A549 (cell line): ENCODE measurements at regions not wholly inside any gene's neighbourhood (a gene's known extent, or its start where the extent isn't known, plus 50 kb on each side); places are given as distances from the start of the nearest gene placed in this dataset.
"Not testable (repeated sequence)": the region's sequence is repeated elsewhere in the genome, so short reads cannot be mapped to it uniquely, and the experiment has no call there.

ENCODE experiments used
- ATAC-seq, 2 experiments: fragments of 200-7000 bp in 1 of 2; fragments of >200 bp in 1 of 2; cut with Nextera tagmentation in 1 of 2; cut with Tn5 transposase in 1 of 2; 3 replicates each; pipeline versions ENCODE4 v1.8.0 to v1.9.1; 2018 to 2020; ENCODE audit warnings: mild to moderate bottlenecking in 1 of 2, moderate library complexity in 1 of 2
- CTCF ChIA-PET: fragments of 300-600 bp; sonication (Branson Sonifier 250); formaldehyde crosslinking; extraction: SDS; loops from one replicate; lab custom pipeline; 2021; ENCODE audit warnings: antibody characterized with exemption, inconsistent platforms; lab: Yijun Ruan, JAX
- POLR2A ChIA-PET: fragments of 350-600 bp; formaldehyde crosslinking; extraction: SDS; loops from one replicate; lab custom pipeline; 2021; ENCODE audit warnings: antibody characterized with exemption, inconsistent platforms; lab: Yijun Ruan, JAX
- DNase-seq, 2 experiments: peaks; one replicate each; pipeline versions ENCODE4 v3.0.0 to v3.0.0-alpha.2; 2011 to 2016; ENCODE audit warnings: low read depth in 1 of 2, low spot score in 1 of 2
- FAIRE-seq: peaks from 2 replicates; lab custom pipeline; 2011; peaks lifted over from hg19 to GRCh38; lab: Jason Lieb, UNC
- H3K27ac ChIP-seq, 2 experiments: fragments of >200 bp; sonication (Bioruptor Twin); formaldehyde crosslinking; 3 replicates each; pipeline ENCODE4 v1.5.1; 2016 to 2017
- H3K4me1 ChIP-seq: fragments of >200 bp; sonication (Bioruptor Twin); formaldehyde crosslinking; 3 replicates; pipeline ENCODE4 v1.6.1; 2016
- H3K4me2 ChIP-seq: fragments of >200 bp; sonication (Bioruptor Twin); formaldehyde crosslinking; 3 replicates; pipeline ENCODE4 v1.6.1; 2016
- H3K4me3 ChIP-seq: fragments of >200 bp; sonication (Bioruptor Twin); formaldehyde crosslinking; 3 replicates; pipeline ENCODE4 v1.5.1; 2016
- H3K9me3 ChIP-seq: fragments of >200 bp; sonication (Bioruptor Twin); formaldehyde crosslinking; 3 replicates; pipeline ENCODE4 v1.6.1; 2016
- CBX8 ChIP-seq: fragments of 200-600 bp; sonication (generic); IDR thresholded peaks from 2 replicates; pipeline ENCODE4 v1.6.1; 2016
- CHD2 ChIP-seq: fragments of 150-350 bp; IDR thresholded peaks from 2 replicates; pipeline ENCODE4 v1.6.1; 2014; ENCODE audit warnings: low read length; ENCODE audit not compliant: partially characterized antibody
- E2F6 ChIP-seq: IDR thresholded peaks from 2 replicates; pipeline ENCODE4 v1.6.1; 2012; ENCODE audit warnings: low read depth, borderline replicate concordance
- EHF ChIP-seq: fragments of 250-450 bp; sonication (Bioruptor Pico); IDR thresholded peaks from 2 replicates; pipeline ENCODE4 v1.5.0; 2020; ENCODE audit warnings: mild to moderate bottlenecking
- EP300 ChIP-seq, 2 experiments: fragments of >200 bp; sonication (Bioruptor Twin); formaldehyde crosslinking; IDR thresholded peaks; 2 replicates in 1 of 2; 3 replicates in 1 of 2; pipeline ENCODE4 v1.6.1; 2016 to 2017
- FOSB ChIP-seq: fragments of 250-450 bp; sonication (Bioruptor Pico); IDR thresholded peaks from 2 replicates; pipeline ENCODE4 v1.5.0; 2020; ENCODE audit warnings: mild to moderate bottlenecking, moderate library complexity
- FOSL2 ChIP-seq, 2 experiments: fragments of 450-650 bp in 1 of 2; fragments of >200 bp in 1 of 2; sonication (Bioruptor Twin) in 1 of 2; formaldehyde crosslinking; IDR thresholded peaks; 2 replicates each; pipeline versions ENCODE4 v1.5.0 to v1.6.1; 2016 to 2020; ENCODE audit warnings: mild to moderate bottlenecking in 1 of 2, moderate library complexity in 1 of 2
- FOXS1 ChIP-seq: fragments of 250-450 bp; sonication (Bioruptor Pico); IDR thresholded peaks from 2 replicates; pipeline ENCODE4 v1.5.0; 2020; ENCODE audit warnings: mild to moderate bottlenecking, moderate library complexity
- GATA3 ChIP-seq: IDR thresholded peaks from 2 replicates; pipeline ENCODE4 v1.6.1; 2012; ENCODE audit warnings: borderline replicate concordance
- JUNB ChIP-seq: fragments of >200 bp; sonication (Bioruptor Twin); formaldehyde crosslinking; IDR thresholded peaks from 2 replicates; pipeline ENCODE4 v1.6.1; 2016
- KDM5A ChIP-seq: fragments of 200-600 bp; sonication (generic); IDR thresholded peaks from 2 replicates; pipeline ENCODE4 v1.6.1; 2016; ENCODE audit warnings: antibody characterized with exemption, mild to moderate bottlenecking
- MAFK ChIP-seq: fragments of 450-650 bp; IDR thresholded peaks from 2 replicates; pipeline ENCODE4 v1.6.1; 2014; ENCODE audit not compliant: partially characterized antibody
- MAX ChIP-seq: IDR thresholded peaks from 2 replicates; pipeline ENCODE4 v1.6.1; 2012
- MAZ ChIP-seq: fragments of 150-350 bp; IDR thresholded peaks from 2 replicates; pipeline ENCODE4 v1.6.1; 2014; ENCODE audit warnings: antibody characterized with exemption, low read depth, low read length, borderline replicate concordance
- MYC ChIP-seq: IDR thresholded peaks from 2 replicates; pipeline ENCODE4 v1.6.1; 2012; ENCODE audit warnings: mild to moderate bottlenecking, inconsistent platforms, low read length, improper control_type of control experiment, borderline replicate concordance
- NR3C1 ChIP-seq: fragments of >200 bp; sonication (Bioruptor Twin); formaldehyde crosslinking; IDR thresholded peaks from 3 replicates; pipeline ENCODE4 v1.6.1; 2017
- POLR2AphosphoS2 ChIP-seq: conservative IDR thresholded peaks from 2 replicates; pipeline ENCODE4 v1.6.1; 2012; ENCODE audit warnings: low read length, improper control_type of control experiment, inconsistent platforms
- RCOR1 ChIP-seq: fragments of 150-350 bp; IDR thresholded peaks from 2 replicates; pipeline ENCODE4 v1.6.1; 2014; ENCODE audit warnings: antibody characterized with exemption, low read length, low read depth
- SREBF2 ChIP-seq: fragments of 450-650 bp; IDR thresholded peaks from 2 replicates; pipeline ENCODE4 v1.6.1; 2014; ENCODE audit warnings: mild to moderate bottlenecking, moderate library complexity
- ZFP36 ChIP-seq: fragments of 450-650 bp; IDR thresholded peaks from 2 replicates; pipeline ENCODE4 v1.6.1; 2014; ENCODE audit warnings: borderline replicate concordance; ENCODE audit not compliant: partially characterized antibody
- ZNF302 ChIP-seq: fragments of 250-450 bp; sonication (Bioruptor Pico); IDR thresholded peaks from 2 replicates; pipeline ENCODE4 v1.9.0; 2021; ENCODE audit warnings: inconsistent platforms, mild to moderate bottlenecking, moderate library complexity
- WGBS: methylation state at CpG from one replicate; pipeline ENCODE4 v1.1.6; 2017; ENCODE audit errors: missing lambda C conversion rate; 5-methylcytosine and 5-hydroxymethylcytosine counted together

- TF ChIP-seq GATA3 (no peak), JUNB (no peak), EP300 (IDR thresholded peaks at IDR 0.05) (no peak), SREBF2 (no peak)
Measured at GRCh38 chr9:29176231-29176630, 1603.0 kb upstream of the C9orf72 start (continued).

- H3K4me2 ChIP-seq = no peak overlapping the region
- H3K4me1 ChIP-seq = no peaks in the 10 kb centered on the region
- H3K9me3 ChIP-seq = no peaks in the 10 kb centered on the region
- no peak for ATAC-seq
- no peak overlapping the region for H3K4me3 ChIP-seq
- ChIA-PET POLR2A (no interaction called here), CTCF (no interaction called here)
- WGBS = 37% methylated on average over 2 of the region's 2 CpGs
- no peak for FAIRE-seq
- TF ChIP-seq MAFK (peak; percentile 42), ZNF302 (CRISPR knock-in tag) (no peak), MAZ (no peak), POLR2AphosphoS2 (no peak)
- H3K27ac ChIP-seq = no peak overlapping the region
- no peak for DNase-seq
Measured at GRCh38 chr9:29176786-29177185, 1603.5 kb upstream of the C9orf72 start.

- WGBS = 51% methylated on average over 3 of the region's 3 CpGs
- Histone ChIP-seq H3K9me3 (no peaks in the 10 kb centered on the region), H3K4me3 (no peak overlapping the region), H3K4me2 (no peak overlapping the region), H3K4me1 (no peaks in the 10 kb centered on the region; the same call in 2 of the 3 replicates), H3K27ac (no peak overlapping the region)
- DNase-seq = no peak
- POLR2A ChIA-PET = no interaction called here
- CTCF ChIA-PET = interaction anchor here (0.9 kb wide), 1 partner anchor 30 kb away, joined by 3 read pairs; no protein-coding TSS in a partner anchor
- no peak for ATAC-seq
- FAIRE-seq = no peak
- TF ChIP-seq FOSB (no peak), E2F6 (no peak), POLR2AphosphoS2 (no peak), CHD2 (no peak), CBX8 (no peak), ZFP36 (no peak), FOSL2 (IDR thresholded peaks at IDR 0.05) (no peak), FOSL2 (CRISPR knock-in tag; IDR thresholded peaks at IDR 0.05) (no peak), MAX (no peak), FOXS1 (CRISPR knock-in tag) (no peak), RCOR1 (no peak), NR3C1 (no peak), MAZ (no peak), MYC (no peak), KDM5A (no peak), EHF (CRISPR knock-in tag) (no peak)
Measured at GRCh38 chr9:29183971-29184370, 1610.7 kb upstream of the C9orf72 start.

- H3K9me3 ChIP-seq, H3K27ac ChIP-seq, H3K4me1 ChIP-seq, POLR2A ChIA-PET, DNase-seq, FAIRE-seq, H3K4me3 ChIP-seq, H3K4me2 ChIP-seq, ATAC-seq, CTCF ChIA-PET: not testable (repeated sequence)
- no CpG with 5 or more reads among the region's 34 CpGs for WGBS
Measured at GRCh38 chr9:29188771-29189170, 1615.5 kb upstream of the C9orf72 start.

GRCh38 chr9:29189221-29189620 lies 1615.9 kb upstream of the C9orf72 start:
- FAIRE-seq, H3K27ac ChIP-seq, H3K9me3 ChIP-seq, DNase-seq, H3K4me1 ChIP-seq, ATAC-seq, H3K4me2 ChIP-seq, POLR2A ChIA-PET, H3K4me3 ChIP-seq: not testable (repeated sequence)
- CTCF ChIA-PET = interaction anchor here (1.4 kb wide), 1 partner anchor 23 kb away, joined by 5 read pairs; no protein-coding TSS in a partner anchor
- 84% methylated on average over 11 of the region's 33 CpGs for WGBS
